ENCODE measurements at regions not wholly inside any gene's neighbourhood (a gene's known extent, or its start where the extent isn't known, plus 50 kb on each side); places are given as distances from the start of the nearest gene placed in this dataset.

- no peak for DNase-seq
Measured at GRCh38 chr3:130263708-130264107, 81.8 kb upstream of the COL6A5 start.

- DNase-seq, result no peak
Measured at GRCh38 chr3:130266817-130267216, 78.7 kb upstream of the COL6A5 start.

GRCh38 chr3:130276203-130276803, 69.2 kb upstream of the COL6A5 start:
- DNase-seq, result no peak

GRCh38 chr3:130288670-130289069, 56.8 kb upstream of the COL6A5 start:
- no peak for DNase-seq

- no peak for DNase-seq
Measured at GRCh38 chr3:130291148-130291547, 54.3 kb upstream of the COL6A5 start.

GRCh38 chr3:130293247-130293646, 52.2 kb upstream of the COL6A5 start:
- DNase-seq, result no peak

Measured in activated naive CD4-positive, alpha-beta T cell treated with anti-CD3 and anti-CD28 coated beads, Interleukin-2, amount 50 U/mL, for 16 hours (primary cell).